K562 (cell line): ENCODE measurements at regions not wholly inside any gene's neighbourhood (a gene's known extent, or its start where the extent isn't known, plus 50 kb on each side); places are given as distances from the start of the nearest gene placed in this dataset.

Experiments
- ATAC-seq: fragments of 200-7000 bp; cut with Tn5 transposase; 3 replicates; pipeline ENCODE4 v1.9.1; 2020; ENCODE audit warnings: moderate library complexity
- BruUV-seq: library from RNA; stranded (reverse); fragments of 400-500 nt; replicated peaks from 2 replicates; lab custom pipeline; 2021; lab: Mats Ljungman, UMichigan
- CTCF ChIA-PET: fragments of 300-600 bp; formaldehyde crosslinking; extraction: SDS; loops from one replicate; lab custom pipeline; 2021; ENCODE audit warnings: low intra/inter-chr PET ratio; lab: Yijun Ruan, JAX
- POLR2A ChIA-PET: fragments of 300-600, 350-650 bp; sonication (Branson Sonifier 250); formaldehyde crosslinking; extraction: SDS; loops from one replicate; lab custom pipeline; 2021; ENCODE audit warnings: antibody characterized with exemption, inconsistent platforms; lab: Yijun Ruan, JAX
- DNase-seq, 4 experiments: peaks; one replicate each; pipeline versions ENCODE4 v3.0.0 to v3.0.0-alpha.2; 2011 to 2018; ENCODE audit warnings: low spot score in 3 of 4, mixed read lengths in 3 of 4; ENCODE audit errors: extremely low read depth in 1 of 4
- FAIRE-seq: peaks from 2 replicates; lab custom pipeline; 2011; peaks lifted over from hg19 to GRCh38; lab: Jason Lieb, UNC
- H2AFZ ChIP-seq: 2 replicates; pipeline ENCODE4 v1.6.0; 2011; ENCODE audit warnings: low read depth, low read length, control low read depth, inconsistent platforms
- H3K27ac ChIP-seq: fragments of 200-600 bp; 3 replicates; pipeline ENCODE4 v1.8.0; 2011; ENCODE audit warnings: low read depth, mild to moderate bottlenecking, control low read depth, inconsistent platforms, low read length, moderate library complexity, mixed read lengths; ENCODE audit errors: extremely low read depth
- H3K27me3 ChIP-seq, 2 experiments: fragments of 300-600 bp in 1 of 2; 2 replicates in 1 of 2; 3 replicates in 1 of 2; pipeline versions ENCODE4 v1.6.0 to v1.8.0; 2011; ENCODE audit warnings: inconsistent platforms in 2 of 2, low read length in 2 of 2, mild to moderate bottlenecking in 1 of 2, mixed read lengths in 1 of 2, moderate library complexity in 1 of 2; ENCODE audit not compliant: control insufficient read depth in 2 of 2, insufficient read depth in 2 of 2
- H3K36me3 ChIP-seq: fragments of 300-600 bp; 3 replicates; pipeline ENCODE4 v1.8.0; 2011; ENCODE audit warnings: mild to moderate bottlenecking, low read length, inconsistent platforms; ENCODE audit not compliant: control insufficient read depth, insufficient read depth
- H3K4me1 ChIP-seq, 2 experiments: fragments of 200-600 bp in 1 of 2; replicated peaks in 1 of 2; 2 replicates in 1 of 2; 3 replicates in 1 of 2; pipeline versions ENCODE4 v1.5.1 to v1.8.0; 2011; ENCODE audit warnings: inconsistent platforms in 2 of 2, low read length in 2 of 2, mild to moderate bottlenecking in 1 of 2, mixed read lengths in 1 of 2, moderate library complexity in 1 of 2; ENCODE audit not compliant: control insufficient read depth in 2 of 2, insufficient read depth in 2 of 2
- H3K4me2 ChIP-seq: 2 replicates; pipeline ENCODE4 v1.6.1; 2011; ENCODE audit warnings: low read length, control low read depth, inconsistent platforms, mixed read lengths; ENCODE audit not compliant: insufficient read depth
- H3K4me3 ChIP-seq: fragments of 200-600 bp; sonication (generic), shearing (Covaris generic); 2 replicates; pipeline ENCODE4 v1.5.1; 2016; ENCODE audit warnings: control low read depth, inconsistent platforms
- H3K79me2 ChIP-seq: fragments of 200-600 bp; 3 replicates; pipeline ENCODE4 v1.8.0; 2011; ENCODE audit warnings: low read length, inconsistent platforms; ENCODE audit not compliant: control insufficient read depth, insufficient read depth
- H3K9ac ChIP-seq, 2 experiments: 2 replicates each; pipeline versions ENCODE4 v1.6.0 to v1.6.1; 2011; ENCODE audit warnings: low read depth in 2 of 2, low read length in 2 of 2, control low read depth in 1 of 2, inconsistent platforms in 1 of 2, mild to moderate bottlenecking in 1 of 2, mixed read lengths in 1 of 2; ENCODE audit not compliant: insufficient read depth in 1 of 2
- H3K9me1 ChIP-seq: one replicate; pipeline ENCODE4 v1.6.0; 2011; ENCODE audit warnings: inconsistent platforms, mild to moderate bottlenecking, low read length, moderate library complexity; ENCODE audit not compliant: control insufficient read depth, insufficient read depth
- H3K9me3 ChIP-seq: replicated peaks from 2 replicates; pipeline ENCODE4 v1.5.1; 2011; ENCODE audit warnings: low read depth, low read length, inconsistent platforms; ENCODE audit not compliant: control insufficient read depth, insufficient read depth
- H4K20me1 ChIP-seq: replicated peaks from 2 replicates; pipeline ENCODE4 v1.6.1; 2011; ENCODE audit warnings: low read length, inconsistent platforms, mixed read lengths; ENCODE audit not compliant: control insufficient read depth, insufficient read depth
- E2F1 ChIP-seq: sonication (generic); formaldehyde crosslinking; IDR thresholded peaks from 2 replicates; pipeline ENCODE4 v1.8.1; 2023; ENCODE audit warnings: mild to moderate bottlenecking, missing genetic modification reagents, moderate library complexity
- FOXJ2 ChIP-seq: fragments of 200-800 bp; sonication (Bioruptor generic); IDR thresholded peaks from 2 replicates; pipeline ENCODE4 v1.6.1; 2016; ENCODE audit warnings: missing genetic modification characterization, missing compliant biosample characterization
- FOXJ3 ChIP-seq: sonication (generic); formaldehyde crosslinking; IDR thresholded peaks from 2 replicates; pipeline ENCODE4 v1.4.0; 2020; ENCODE audit warnings: mild to moderate bottlenecking, missing genetic modification reagents
- KLF1 ChIP-seq: fragments of 450-650 bp; IDR thresholded peaks from 2 replicates; pipeline ENCODE4 v1.6.1; 2016; ENCODE audit warnings: missing genetic modification characterization, missing compliant biosample characterization
- PHB2 ChIP-seq: fragments of 450-650 bp; IDR thresholded peaks from 2 replicates; pipeline ENCODE4 v1.6.1; 2017; ENCODE audit warnings: low read depth
- PURB ChIP-seq: sonication (generic); formaldehyde crosslinking; IDR thresholded peaks from 2 replicates; pipeline ENCODE4 v1.9.0; 2021; ENCODE audit warnings: low read depth, mild to moderate bottlenecking, missing genetic modification reagents
- RCOR1 ChIP-seq, 2 experiments: IDR thresholded peaks; 2 replicates each; pipeline ENCODE4 v1.6.1; 2012; ENCODE audit warnings: low read depth in 2 of 2, low read length in 2 of 2, borderline replicate concordance in 1 of 2, improper control_type of control experiment in 1 of 2
- TFAM ChIP-seq: fragments of 250-450 bp; sonication (Bioruptor Pico); conservative IDR thresholded peaks from 2 replicates; pipeline ENCODE4 v1.5.0; 2021; ENCODE audit warnings: mild to moderate bottlenecking, moderate library complexity
- ZNF764 ChIP-seq: fragments of 250-450 bp; sonication (Bioruptor Pico); IDR thresholded peaks from 2 replicates; pipeline ENCODE4 v1.4.0; 2020; ENCODE audit warnings: low read depth, mild to moderate bottlenecking, moderate library complexity
- in situ Hi-C: fragments of 300-500 bp; cut with MboI; formaldehyde crosslinking; loops from 4 replicates; pipeline ENCODE4 v1.15.0; 2018; ENCODE audit warnings: inconsistent platforms, mixed read lengths
- intact Hi-C: fragments of 100-400 bp; cut with micrococcal nuclease; formaldehyde crosslinking; loops from 2 replicates; pipeline ENCODE4 v1.14.2; 2022

- Histone ChIP-seq H3K4me2 (no peak overlapping the region), H3K4me1 (no peaks in the 10 kb centered on the region), H3K9ac (no peak overlapping the region), H3K36me3 (no peaks in the 10 kb centered on the region), H3K79me2 (no peaks in the 10 kb centered on the region), H3K27me3 (no peaks in the 10 kb centered on the region), H2AFZ (no peak overlapping the region), H3K9me1 (no peaks in the 10 kb centered on the region), H3K9me3 (no peaks in the 10 kb centered on the region), H3K4me3 (no peak overlapping the region), H4K20me1 (no peaks in the 10 kb centered on the region), H3K27ac (no peak overlapping the region)
- no TSS peak for BruUV-seq
- intact Hi-C loops: no loop called here
- TF ChIP-seq ZNF764 (CRISPR knock-in tag) (no peak), FOXJ2 (tag) (no peak), E2F1 (no peak), PURB (no peak), TFAM (no peak), KLF1 (tag) (no peak), FOXJ3 (no peak), RCOR1 (IDR thresholded peaks at IDR 0.05; ENCODE audit: borderline replicate concordance in 1 of 2, low read depth in 2 of 2, low read length in 2 of 2) (no peak), PHB2 (no peak)
- CTCF ChIA-PET: no interaction called here
- POLR2A ChIA-PET: no interaction called here
- ATAC-seq (no peak), FAIRE-seq (no peak), DNase-seq (no peak)
- in situ Hi-C loops: no loop called here
Observed at GRCh38 chr2:228348516-228349064, 167.1 kb upstream of the SPHKAP start.
